D721Med (cell line): ENCODE measurements at regions not wholly inside any gene's neighbourhood (a gene's known extent, or its start where the extent isn't known, plus 50 kb on each side); places are given as distances from the start of the nearest gene placed in this dataset.
"Not testable (repeated sequence)": the region's sequence is repeated elsewhere in the genome, so short reads cannot be mapped to it uniquely, and the experiment has no call there.

Experiments
- DNase-seq: peaks from one replicate; pipeline ENCODE4 v3.0.0; 2011; ENCODE audit warnings: low spot score; ENCODE audit not compliant: insufficient read length
- FAIRE-seq: peaks from 2 replicates; lab custom pipeline; 2011; peaks lifted over from hg19 to GRCh38; lab: Jason Lieb, UNC
- TF ChIP-seq, protein P1 (sequence below): IDR thresholded peaks from 2 replicates; pipeline ENCODE4 v1.5.1; 2012; ENCODE audit warnings: mild to moderate bottlenecking, control low read depth; ENCODE audit not compliant: insufficient read depth; ENCODE audit errors: missing control alignments

DNA sequence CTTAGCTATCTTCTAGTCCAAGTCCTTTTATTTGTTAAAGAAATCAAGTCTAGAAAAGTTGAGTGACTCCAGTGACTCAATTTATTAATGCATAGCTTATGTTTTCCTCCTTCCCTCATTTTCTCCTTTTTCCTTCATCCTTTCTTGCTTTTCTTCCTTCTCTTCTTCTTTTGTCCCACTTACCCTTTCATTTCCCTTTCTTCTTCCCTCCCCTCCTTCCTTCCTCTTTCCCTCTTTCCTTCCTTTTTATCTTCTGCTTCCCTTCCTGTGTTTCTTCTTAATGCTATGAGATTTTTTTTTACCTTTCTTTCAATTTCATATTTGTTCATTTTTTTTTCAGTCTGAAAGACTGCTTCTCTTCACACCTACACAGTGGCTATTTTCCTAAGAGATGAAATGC lies 555.5 kb downstream of the PIK3C3 start:
- FAIRE-seq (peak; percentile 38), DNase-seq (no peak)
- TF ChIP-seq, protein P1, sequence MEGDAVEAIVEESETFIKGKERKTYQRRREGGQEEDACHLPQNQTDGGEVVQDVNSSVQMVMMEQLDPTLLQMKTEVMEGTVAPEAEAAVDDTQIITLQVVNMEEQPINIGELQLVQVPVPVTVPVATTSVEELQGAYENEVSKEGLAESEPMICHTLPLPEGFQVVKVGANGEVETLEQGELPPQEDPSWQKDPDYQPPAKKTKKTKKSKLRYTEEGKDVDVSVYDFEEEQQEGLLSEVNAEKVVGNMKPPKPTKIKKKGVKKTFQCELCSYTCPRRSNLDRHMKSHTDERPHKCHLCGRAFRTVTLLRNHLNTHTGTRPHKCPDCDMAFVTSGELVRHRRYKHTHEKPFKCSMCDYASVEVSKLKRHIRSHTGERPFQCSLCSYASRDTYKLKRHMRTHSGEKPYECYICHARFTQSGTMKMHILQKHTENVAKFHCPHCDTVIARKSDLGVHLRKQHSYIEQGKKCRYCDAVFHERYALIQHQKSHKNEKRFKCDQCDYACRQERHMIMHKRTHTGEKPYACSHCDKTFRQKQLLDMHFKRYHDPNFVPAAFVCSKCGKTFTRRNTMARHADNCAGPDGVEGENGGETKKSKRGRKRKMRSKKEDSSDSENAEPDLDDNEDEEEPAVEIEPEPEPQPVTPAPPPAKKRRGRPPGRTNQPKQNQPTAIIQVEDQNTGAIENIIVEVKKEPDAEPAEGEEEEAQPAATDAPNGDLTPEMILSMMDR = no peak

DNA sequence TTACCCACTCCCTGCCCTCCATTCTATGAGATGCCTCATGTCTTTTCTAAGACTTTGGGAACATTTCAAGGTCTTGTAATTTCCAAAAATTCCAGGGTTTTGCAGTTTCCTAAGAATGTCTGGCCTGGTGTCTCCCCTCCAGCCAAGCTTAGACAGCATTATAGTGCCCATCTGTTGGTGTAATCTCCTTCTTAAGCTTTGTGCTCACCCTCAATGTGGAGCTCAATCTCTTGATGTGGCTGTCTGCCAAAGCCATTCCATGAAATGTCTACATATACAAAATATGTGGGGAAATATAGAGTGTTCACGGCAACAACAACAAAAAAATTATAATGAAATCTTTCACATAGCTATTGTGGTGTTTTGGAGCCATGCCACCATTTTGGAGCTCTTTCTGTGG lies 558.4 kb downstream of the PIK3C3 start:
- FAIRE-seq (peak; percentile 99), DNase-seq (peak; percentile 23)
- TF ChIP-seq, protein P1 = no peak

DNA sequence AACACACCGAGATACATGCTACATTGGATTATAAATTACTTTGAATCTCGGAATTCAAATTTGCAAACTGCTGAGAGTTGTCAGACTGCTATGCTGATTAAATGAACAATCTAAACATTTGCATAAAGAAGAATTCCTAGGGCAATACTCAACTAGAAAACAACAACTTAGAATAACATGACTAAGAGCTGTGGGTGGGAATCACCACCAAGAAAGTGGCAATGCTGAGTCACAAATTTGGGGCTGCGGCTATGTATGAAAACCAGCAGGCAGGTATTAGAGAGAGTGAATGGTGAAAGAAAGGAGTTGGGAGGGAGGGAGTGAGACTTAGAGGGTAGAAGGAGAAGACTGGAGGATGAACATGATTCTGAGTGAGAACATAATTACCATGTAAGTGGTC lies 559.5 kb downstream of the PIK3C3 start:
- DNase-seq (no peak), FAIRE-seq (peak; percentile 6)
- TF ChIP-seq, protein P1 = no peak

DNA sequence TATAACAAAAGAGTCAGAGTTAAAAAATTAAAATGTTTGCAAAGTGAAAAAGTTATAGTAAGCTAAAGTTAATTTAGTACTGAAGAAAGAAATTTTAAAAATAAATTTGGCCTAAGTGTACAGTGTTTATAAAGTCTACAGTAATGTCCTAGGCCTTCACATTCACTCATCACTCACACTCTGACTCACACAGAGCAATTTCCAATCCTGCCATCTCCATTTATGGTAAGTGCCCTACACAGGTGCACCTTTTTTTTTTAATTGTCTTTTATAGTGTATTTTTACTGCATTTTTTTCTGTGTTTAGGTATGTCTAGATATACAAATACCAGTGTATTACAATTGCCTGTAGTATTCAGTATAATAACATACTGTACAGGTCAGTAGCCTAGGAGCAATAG lies 562.9 kb downstream of the PIK3C3 start:
- DNase-seq (no peak), FAIRE-seq (no peak)
- TF ChIP-seq, protein P1 = no peak

DNA sequence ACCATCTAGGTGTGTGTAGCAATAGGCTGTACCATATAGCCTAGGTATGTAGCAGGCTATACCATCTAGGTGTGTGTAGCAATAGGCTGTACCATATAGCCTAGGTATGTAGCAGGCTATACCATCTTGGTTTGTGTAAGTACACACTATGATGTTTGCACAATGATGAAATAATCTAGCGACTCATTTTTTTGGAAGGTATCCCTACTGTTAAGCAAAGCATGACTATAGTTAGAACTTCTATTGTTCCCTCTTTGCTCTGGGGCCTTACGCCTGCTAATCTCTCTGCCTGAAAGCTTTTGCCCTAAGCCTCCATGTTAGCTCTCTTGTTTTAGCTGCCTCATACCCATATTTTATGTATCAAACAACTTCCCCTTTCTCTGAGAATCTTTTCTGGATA lies 563.3 kb downstream of the PIK3C3 start:
- peak; percentile 74 for FAIRE-seq
- DNase-seq = not testable (repeated sequence)

DNA sequence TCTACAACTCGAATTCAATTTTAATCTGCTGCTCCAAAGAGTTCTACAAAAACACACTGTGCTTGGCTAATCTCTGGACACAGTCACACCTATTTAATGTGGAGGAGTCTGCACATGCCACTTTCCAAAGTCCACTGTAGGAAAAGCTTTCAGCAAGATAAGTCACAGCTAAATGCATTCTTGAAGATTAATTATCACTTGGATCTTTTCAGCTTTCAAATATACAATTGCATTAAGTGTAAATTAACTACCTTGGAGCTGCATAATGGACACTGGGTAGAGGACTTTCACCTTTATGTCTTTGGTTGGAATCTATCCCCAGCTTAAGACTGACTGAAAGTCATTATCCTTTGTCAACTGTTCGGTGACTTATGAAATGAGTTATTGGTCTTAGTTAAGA lies 565.1 kb downstream of the PIK3C3 start:
- TF ChIP-seq, protein P1 = no peak
- FAIRE-seq = peak; percentile 91
- DNase-seq = no peak

DNA sequence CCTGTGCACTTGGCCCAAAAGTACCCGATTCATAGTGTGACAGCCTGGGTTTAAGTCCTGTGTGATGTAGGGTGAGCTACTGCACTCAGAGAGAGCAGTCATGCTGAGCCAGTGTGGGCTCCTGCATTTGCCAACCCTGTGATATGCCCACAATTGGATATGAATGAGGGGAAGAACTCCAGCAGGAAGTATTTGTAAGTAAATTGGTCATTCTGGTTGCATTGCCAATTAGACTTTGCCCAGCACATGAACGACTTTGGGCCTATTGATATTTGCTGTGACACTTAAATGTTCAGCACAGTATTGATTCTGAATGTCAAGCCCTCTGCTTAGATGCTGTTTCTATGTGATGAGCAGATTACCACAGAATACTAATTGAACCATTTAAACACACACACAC lies 570.9 kb downstream of the PIK3C3 start:
- no peak for DNase-seq
- TF ChIP-seq, protein P1 = no peak
- FAIRE-seq = peak; percentile 60

DNA sequence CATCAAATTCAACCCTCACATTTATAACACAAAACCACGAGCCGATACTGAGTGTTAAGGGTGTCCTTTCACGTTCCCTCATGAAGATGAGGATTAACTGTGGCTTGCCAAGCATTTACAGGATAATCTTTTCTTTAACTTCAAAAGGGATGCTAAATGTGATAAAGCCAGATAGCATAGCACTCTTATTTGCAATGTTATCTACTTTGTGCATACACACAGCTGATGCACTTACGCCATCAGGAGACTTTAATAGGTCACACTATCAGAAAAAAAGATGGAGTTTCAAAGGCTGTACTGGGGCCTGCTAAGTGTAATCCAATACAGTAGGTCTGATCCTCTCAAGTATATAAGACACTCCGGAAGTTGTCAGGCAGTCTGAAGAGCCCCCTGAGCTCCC lies 572.7 kb downstream of the PIK3C3 start:
- no peak for DNase-seq
- peak; percentile 94 for FAIRE-seq
- TF ChIP-seq, protein P1 = no peak
